HUES48 (cell line): ENCODE measurements at regions not wholly inside any gene's neighbourhood (a gene's known extent, or its start where the extent isn't known, plus 50 kb on each side); places are given as distances from the start of the nearest gene placed in this dataset.

Source experiments
- H3K27ac ChIP-seq: one replicate; pipeline ENCODE4 v1.7.0; 2013; ENCODE audit warnings: low read depth, low read length, inconsistent platforms
- H3K27me3 ChIP-seq: 2 replicates; pipeline ENCODE4 v1.6.1; 2013; ENCODE audit warnings: mild to moderate bottlenecking, low read length; ENCODE audit not compliant: control insufficient read depth, insufficient read depth
- H3K36me3 ChIP-seq: 2 replicates; pipeline ENCODE4 v1.6.1; 2013; ENCODE audit warnings: low read length; ENCODE audit not compliant: control insufficient read depth, insufficient read depth
- H3K4me1 ChIP-seq: 2 replicates; pipeline ENCODE4 v1.6.1; 2013; ENCODE audit warnings: mild to moderate bottlenecking, low read length; ENCODE audit not compliant: control insufficient read depth, insufficient read depth
- H3K4me3 ChIP-seq: 2 replicates; pipeline ENCODE4 v1.5.1; 2013; ENCODE audit warnings: mild to moderate bottlenecking, low read depth, low read length
- H3K9ac ChIP-seq: 2 replicates; pipeline ENCODE4 v1.6.1; 2013; ENCODE audit warnings: mild to moderate bottlenecking, low read depth, low read length, moderate library complexity
- H3K9me3 ChIP-seq: 2 replicates; pipeline ENCODE4 v1.6.1; 2013; ENCODE audit warnings: low read length; ENCODE audit not compliant: control insufficient read depth, insufficient read depth

GRCh38 chr15:36254426-36254825, 325.0 kb upstream of the CDIN1 start:
- H3K36me3 ChIP-seq = no peaks in the 10 kb centered on the region
- H3K27me3 ChIP-seq = no peaks in the 10 kb centered on the region
- no peak overlapping the region for H3K4me3 ChIP-seq
- peaks cover 8% of the 10 kb centered on the region for H3K4me1 ChIP-seq
- no peak overlapping the region for H3K9ac ChIP-seq
- H3K9me3 ChIP-seq = no peaks in the 10 kb centered on the region
- H3K27ac ChIP-seq = no peak overlapping the region

GRCh38 chr15:36256404-36256807, 323.0 kb upstream of the CDIN1 start:
- peaks cover 8% of the 10 kb centered on the region for H3K4me1 ChIP-seq
- H3K27ac ChIP-seq = no peak overlapping the region
- H3K27me3 ChIP-seq = no peaks in the 10 kb centered on the region
- H3K9me3 ChIP-seq = no peaks in the 10 kb centered on the region
- H3K4me3 ChIP-seq = no peak overlapping the region
- H3K36me3 ChIP-seq = no peaks in the 10 kb centered on the region
- no peak overlapping the region for H3K9ac ChIP-seq

DNA sequence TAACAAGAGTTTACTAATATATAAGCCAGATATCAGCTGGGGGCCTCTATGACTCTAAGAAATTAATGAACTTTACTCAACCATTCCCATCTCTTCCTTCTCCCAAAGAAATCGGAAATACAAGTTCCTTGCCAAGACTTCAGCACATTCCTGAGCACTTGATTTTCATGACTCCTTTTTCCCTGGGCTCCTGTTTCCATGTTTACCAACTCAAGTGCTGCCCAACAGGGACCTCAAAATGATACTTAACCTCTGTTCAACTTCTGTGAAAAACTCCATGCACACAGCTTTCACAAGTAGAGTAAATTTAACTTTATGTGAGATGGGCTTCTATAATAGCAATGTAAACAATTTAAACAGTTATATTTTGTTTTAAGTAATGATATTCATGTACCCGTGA, 315.8 kb upstream of the CDIN1 start:
- no peak overlapping the region for H3K9ac ChIP-seq
- H3K4me3 ChIP-seq = no peak overlapping the region
- H3K27me3 ChIP-seq = peaks cover 18% of the 10 kb centered on the region
- no peaks in the 10 kb centered on the region for H3K36me3 ChIP-seq
- H3K4me1 ChIP-seq = no peaks in the 10 kb centered on the region
- H3K9me3 ChIP-seq = no peaks in the 10 kb centered on the region
- no peak overlapping the region for H3K27ac ChIP-seq

DNA sequence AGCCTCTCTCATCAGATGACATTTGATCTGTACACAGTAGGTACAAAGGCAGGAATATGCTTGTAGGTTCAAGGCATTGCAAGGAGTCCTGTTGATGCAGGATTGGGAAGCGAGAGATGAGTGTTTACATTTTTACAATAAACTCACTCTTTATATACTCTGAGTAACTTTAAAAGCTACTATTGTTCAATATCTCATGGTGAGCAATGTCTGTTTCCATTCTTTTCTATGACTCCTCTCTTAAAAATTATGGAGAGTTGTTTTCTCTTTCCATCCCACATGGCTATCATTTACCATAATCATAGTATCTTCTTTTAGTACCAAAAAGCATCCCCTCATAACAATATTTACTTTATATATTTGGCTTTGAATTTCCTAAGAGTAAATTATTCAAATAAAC, 314.0 kb upstream of the CDIN1 start:
- Histone ChIP-seq H3K4me3 (no peak overlapping the region), H3K9ac (no peak overlapping the region), H3K27ac (no peak overlapping the region), H3K27me3 (peaks cover 36% of the 10 kb centered on the region), H3K36me3 (no peaks in the 10 kb centered on the region), H3K4me1 (no peaks in the 10 kb centered on the region; the same call in 1 of the 2 replicates), H3K9me3 (no peaks in the 10 kb centered on the region)

- Histone ChIP-seq H3K4me3 (no peak overlapping the region), H3K36me3 (no peaks in the 10 kb centered on the region), H3K27ac (no peak overlapping the region), H3K9me3 (no peaks in the 10 kb centered on the region), H3K4me1 (peaks cover 5% of the 10 kb centered on the region; the same call in 1 of the 2 replicates), H3K27me3 (peaks cover 79% of the 10 kb centered on the region), H3K9ac (no peak overlapping the region)
Observed at GRCh38 chr15:36271048-36271447, 308.4 kb upstream of the CDIN1 start.

GRCh38 chr15:36275656-36276055, 303.8 kb upstream of the CDIN1 start:
- Histone ChIP-seq H3K27ac (no peak overlapping the region), H3K9me3 (peaks cover 7% of the 10 kb centered on the region; the same call in 1 of the 2 replicates), H3K4me3 (no peak overlapping the region), H3K27me3 (peaks cover 40% of the 10 kb centered on the region), H3K36me3 (no peaks in the 10 kb centered on the region), H3K9ac (no peak overlapping the region), H3K4me1 (0 out of 2 replicates have a peak, but pooled peaks cover 4% of the 10 kb centered on the region)

- Histone ChIP-seq H3K27me3 (peaks cover 15% of the 10 kb centered on the region), H3K9me3 (peaks cover 7% of the 10 kb centered on the region; the same call in 1 of the 2 replicates), H3K27ac (no peak overlapping the region), H3K4me1 (no peaks in the 10 kb centered on the region), H3K4me3 (no peak overlapping the region), H3K9ac (no peak overlapping the region), H3K36me3 (no peaks in the 10 kb centered on the region)
Observed at GRCh38 chr15:36278219-36278618, 301.2 kb upstream of the CDIN1 start.

- no peak overlapping the region for H3K9ac ChIP-seq
- no peaks in the 10 kb centered on the region for H3K4me1 ChIP-seq
- H3K27ac ChIP-seq = no peak overlapping the region
- no peaks in the 10 kb centered on the region for H3K36me3 ChIP-seq
- no peaks in the 10 kb centered on the region for H3K27me3 ChIP-seq
- H3K9me3 ChIP-seq = peaks cover 7% of the 10 kb centered on the region; the same call in 1 of the 2 replicates
- H3K4me3 ChIP-seq = no peak overlapping the region
Observed at GRCh38 chr15:36282821-36283220, 296.6 kb upstream of the CDIN1 start.

- Histone ChIP-seq H3K9me3 (no peaks in the 10 kb centered on the region), H3K27me3 (no peaks in the 10 kb centered on the region), H3K9ac (no peak overlapping the region), H3K4me1 (no peaks in the 10 kb centered on the region), H3K36me3 (no peaks in the 10 kb centered on the region), H3K27ac (no peak overlapping the region), H3K4me3 (no peak overlapping the region)
Observed at GRCh38 chr15:36284911-36285310, 294.5 kb upstream of the CDIN1 start.

- H3K9ac ChIP-seq = no peak overlapping the region
- no peak overlapping the region for H3K27ac ChIP-seq
- H3K9me3 ChIP-seq = no peaks in the 10 kb centered on the region
- H3K27me3 ChIP-seq = no peaks in the 10 kb centered on the region
- no peak overlapping the region for H3K4me3 ChIP-seq
- H3K4me1 ChIP-seq = peaks cover 6% of the 10 kb centered on the region
- no peaks in the 10 kb centered on the region for H3K36me3 ChIP-seq
Observed at GRCh38 chr15:36291501-36291900, 287.9 kb upstream of the CDIN1 start.

DNA sequence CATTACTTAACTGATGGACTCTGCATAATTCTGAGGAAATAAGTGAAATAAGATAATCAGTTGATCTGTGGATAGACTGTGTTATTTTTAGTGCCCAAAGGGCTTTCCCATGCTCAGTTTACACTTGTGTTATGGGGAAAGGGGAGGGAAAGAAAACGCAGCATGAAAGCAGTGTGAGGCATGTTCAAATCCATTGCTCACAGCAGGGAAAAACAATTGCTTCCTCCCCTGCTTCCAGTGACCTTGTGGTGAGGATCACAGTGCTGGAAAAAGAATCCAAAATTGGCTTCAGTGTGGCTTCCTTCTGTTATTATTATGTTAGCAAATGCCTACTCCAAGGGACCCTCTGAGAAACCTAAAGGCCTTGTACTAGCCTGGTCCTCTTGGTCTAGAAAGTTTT, 285.1 kb upstream of the CDIN1 start:
- no peak overlapping the region for H3K27ac ChIP-seq
- H3K27me3 ChIP-seq = no peaks in the 10 kb centered on the region
- no peaks in the 10 kb centered on the region for H3K36me3 ChIP-seq
- no peak overlapping the region for H3K4me3 ChIP-seq
- H3K9me3 ChIP-seq = no peaks in the 10 kb centered on the region
- no peak overlapping the region for H3K9ac ChIP-seq
- peaks cover 6% of the 10 kb centered on the region for H3K4me1 ChIP-seq

DNA sequence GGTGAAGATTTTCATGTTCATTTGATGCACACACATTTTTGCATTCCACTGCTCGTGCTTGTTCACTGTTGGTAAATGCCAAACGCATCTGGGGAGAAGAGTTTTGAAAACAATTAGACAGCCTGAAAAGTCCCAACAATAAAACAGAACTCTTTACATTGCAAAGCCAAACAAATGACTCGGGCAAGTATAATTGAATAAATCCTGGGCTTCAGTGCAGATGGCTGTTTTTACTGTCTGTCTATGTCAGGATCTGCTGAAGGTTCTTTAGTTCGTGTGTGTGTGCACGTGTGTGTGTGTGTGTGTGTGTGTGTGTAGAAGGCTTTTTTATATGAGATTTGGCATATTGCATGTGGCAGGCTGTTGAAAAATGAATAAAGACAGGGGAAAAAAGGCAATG, 277.5 kb upstream of the CDIN1 start:
- H3K9ac ChIP-seq = no peak overlapping the region

More for the DNA sequence above, 277.5 kb upstream of the CDIN1 start:
- no peaks in the 10 kb centered on the region for H3K36me3 ChIP-seq
- H3K4me3 ChIP-seq = no peak overlapping the region
- H3K27me3 ChIP-seq = no peaks in the 10 kb centered on the region
- no peak overlapping the region for H3K27ac ChIP-seq
- no peaks in the 10 kb centered on the region for H3K4me1 ChIP-seq
- no peaks in the 10 kb centered on the region for H3K9me3 ChIP-seq
